Endothelial cell of umbilical vein (primary cell): ENCODE measurements at regions not wholly inside any gene's neighbourhood (a gene's known extent, or its start where the extent isn't known, plus 50 kb on each side); places are given as distances from the start of the nearest gene placed in this dataset.

Experiments
- BruUV-seq: library from RNA; stranded (reverse); fragments of 400-500 nt; replicated peaks from 2 replicates; lab custom pipeline; 2021; lab: Mats Ljungman, UMichigan
- CTCF ChIA-PET: fragments of 300-600, 350-600 bp; sonication (Branson Sonifier 250); formaldehyde crosslinking; loops from one replicate; lab custom pipeline; 2021; ENCODE audit warnings: antibody characterized with exemption, inconsistent platforms; lab: Charles Lee
- POLR2A ChIA-PET: fragments of 300-600, 350-600 bp; sonication (Branson Sonifier 250); formaldehyde crosslinking; loops from one replicate; lab custom pipeline; 2021; ENCODE audit warnings: antibody characterized with exemption, inconsistent platforms; lab: Charles Lee
- DNase-seq: peaks from one replicate; pipeline ENCODE4 v3.0.0-alpha.2; 2011; ENCODE audit warnings: low read depth, low spot score
- FAIRE-seq: peaks from 2 replicates; lab custom pipeline; 2011; peaks lifted over from hg19 to GRCh38; lab: Jason Lieb, UNC
- H2AFZ ChIP-seq: 2 replicates; pipeline ENCODE4 v1.6.0; 2012; ENCODE audit warnings: low read depth, low read length, control low read depth, inconsistent platforms
- H3K27ac ChIP-seq: 2 replicates; pipeline ENCODE4 v1.5.1; 2011; ENCODE audit warnings: low read depth, mild to moderate bottlenecking, control low read depth, low read length, moderate library complexity; ENCODE audit not compliant: insufficient read depth
- H3K27me3 ChIP-seq, 2 experiments: 2 replicates each; pipeline versions ENCODE4 v1.6.0 to v1.6.1; 2011; ENCODE audit warnings: low read length in 2 of 2, mixed read lengths in 1 of 2; ENCODE audit not compliant: control insufficient read depth in 2 of 2, insufficient read depth in 2 of 2
- H3K36me3 ChIP-seq, 2 experiments: 2 replicates in 1 of 2; 3 replicates in 1 of 2; pipeline ENCODE4 v1.5.1; 2011; ENCODE audit warnings: low read length in 2 of 2, mild to moderate bottlenecking in 1 of 2, moderate library complexity in 1 of 2; ENCODE audit not compliant: control insufficient read depth in 2 of 2, insufficient read depth in 2 of 2; ENCODE audit errors: extremely low read depth in 1 of 2
- H3K4me1 ChIP-seq: 3 replicates; pipeline ENCODE4 v1.5.1; 2011; ENCODE audit warnings: mild to moderate bottlenecking, low read length; ENCODE audit not compliant: control insufficient read depth, insufficient read depth; ENCODE audit errors: extremely low read depth
- H3K4me2 ChIP-seq: 2 replicates; pipeline ENCODE4 v1.6.1; 2011; ENCODE audit warnings: low read length, control low read depth, mixed read lengths; ENCODE audit not compliant: insufficient read depth
- H3K4me3 ChIP-seq, 3 experiments: fragments of 200-600 bp in 1 of 3; sonication (generic), shearing (Covaris generic) in 1 of 3; replicated peaks in 1 of 3; 2 replicates each; pipeline ENCODE4 v1.5.1; 2011 to 2016; ENCODE audit warnings: control low read depth in 3 of 3, low read length in 3 of 3, mild to moderate bottlenecking in 2 of 3, inconsistent platforms in 1 of 3, low read depth in 1 of 3, moderate library complexity in 1 of 3; ENCODE audit not compliant: insufficient read depth in 1 of 3
- H3K79me2 ChIP-seq: 2 replicates; pipeline ENCODE4 v1.6.0; 2012; ENCODE audit warnings: low read length, inconsistent platforms; ENCODE audit not compliant: control insufficient read depth, insufficient read depth
- H3K9ac ChIP-seq: replicated peaks from 2 replicates; pipeline ENCODE3; 2011; ENCODE audit warnings: low read length, control low read depth; ENCODE audit not compliant: insufficient read depth; ENCODE audit errors: extremely low read depth
- H3K9me1 ChIP-seq: replicated peaks from 3 replicates; pipeline ENCODE4 v1.6.0; 2011; ENCODE audit warnings: mild to moderate bottlenecking, low read length; ENCODE audit not compliant: control insufficient read depth, insufficient read depth; ENCODE audit errors: extremely low read depth
- H3K9me3 ChIP-seq: replicated peaks from 2 replicates; pipeline ENCODE4 v1.5.1; 2012; ENCODE audit warnings: low read length, inconsistent platforms; ENCODE audit not compliant: control insufficient read depth, insufficient read depth
- H4K20me1 ChIP-seq: replicated peaks from 2 replicates; pipeline ENCODE3; 2011; ENCODE audit warnings: mild to moderate bottlenecking, low read length; ENCODE audit not compliant: control insufficient read depth, insufficient read depth; ENCODE audit errors: extremely low read depth
- CTCF ChIP-seq, 2 donors: IDR thresholded peaks; 1 replicate in 1 of 2; 2 replicates in 1 of 2; pipeline ENCODE4 v1.5.1; 2011; ENCODE audit warnings: low read length in 2 of 2, mild to moderate bottlenecking in 2 of 2, moderate library complexity in 2 of 2, control low read depth in 1 of 2, inconsistent platforms in 1 of 2, low read depth in 1 of 2; ENCODE audit not compliant: insufficient read depth in 1 of 2; ENCODE audit errors: extremely low read depth in 1 of 2
- EZH2 ChIP-seq: IDR thresholded peaks from 2 replicates; pipeline ENCODE4 v1.6.1; 2012; ENCODE audit warnings: borderline replicate concordance, low read depth, mild to moderate bottlenecking, moderate library complexity, low read length, inconsistent platforms; ENCODE audit not compliant: severe bottlenecking
- FOS ChIP-seq: IDR thresholded peaks from 2 replicates; pipeline ENCODE4 v1.6.1; 2011; ENCODE audit warnings: mild to moderate bottlenecking, low read length, moderate library complexity, borderline replicate concordance; ENCODE audit not compliant: insufficient read depth
- GATA2 ChIP-seq: IDR thresholded peaks from 2 replicates; pipeline ENCODE4 v1.7.0; 2011; ENCODE audit warnings: low read depth, mild to moderate bottlenecking, moderate library complexity, mixed read lengths, low read length; ENCODE audit not compliant: insufficient read length, insufficient read depth
- JUN ChIP-seq: IDR thresholded peaks from 2 replicates; pipeline ENCODE4 v1.6.1; 2011; ENCODE audit warnings: borderline replicate concordance, low read depth; ENCODE audit not compliant: insufficient read length, insufficient read depth
- MAX ChIP-seq: IDR thresholded peaks from 2 replicates; pipeline ENCODE4 v1.6.1; 2011; ENCODE audit not compliant: insufficient read depth, insufficient read length
- MYC ChIP-seq: IDR thresholded peaks from one replicate; pipeline ENCODE4 v1.6.1; 2011; ENCODE audit warnings: mild to moderate bottlenecking, low read depth, low read length
- POLR2A ChIP-seq: IDR thresholded peaks from 2 replicates; pipeline ENCODE4 v1.6.1; 2012; ENCODE audit warnings: low read depth, mild to moderate bottlenecking, control low read depth, low read length
- POLR2AphosphoS5 ChIP-seq: IDR thresholded peaks from 2 replicates; pipeline ENCODE4 v1.6.1; 2012; ENCODE audit warnings: low read depth, mild to moderate bottlenecking, control low read depth, low read length, moderate library complexity; ENCODE audit not compliant: insufficient read depth
- dilution Hi-C: fragments of 300-500 bp; cut with MboI; formaldehyde crosslinking; loops from one replicate; pipeline ENCODE4 v1.15.0; 2019; ENCODE audit warnings: low sequenced_read_pairs; ENCODE audit not compliant: extremely low pct_ligation_motif_present
- intact Hi-C: fragments of 100-400 bp; cut with micrococcal nuclease; formaldehyde crosslinking; loops from one replicate; pipeline ENCODE4 v1.10.0; 2022

GRCh38 chr19:30319876-30320275, 52.3 kb upstream of the ZNF536 start:
- POLR2A ChIA-PET = no interaction called here
- H3K9me1 ChIP-seq = no peaks in the 10 kb centered on the region

More at GRCh38 chr19:30319876-30320275, 52.3 kb upstream of the ZNF536 start:
- Histone ChIP-seq H3K4me1 (no peaks in the 10 kb centered on the region), H3K79me2 (no peaks in the 10 kb centered on the region), H3K27ac (no peak overlapping the region), H3K9ac (no peak overlapping the region), H3K4me3 (no peak overlapping the region), H4K20me1 (no peaks in the 10 kb centered on the region), H3K36me3 (no peaks in the 10 kb centered on the region), H3K9me3 (no peaks in the 10 kb centered on the region), H3K27me3 (no peaks in the 10 kb centered on the region), H3K4me2 (no peak overlapping the region), H2AFZ (no peak overlapping the region)
- FAIRE-seq (no peak), DNase-seq (no peak)
- CTCF ChIA-PET = no interaction called here
- BruUV-seq = no TSS peak
- intact Hi-C loops (no loop called here), dilution Hi-C loops (no loop called here)
- TF ChIP-seq EZH2 (no peak), JUN (no peak), POLR2A (no peak), FOS (no peak), POLR2AphosphoS5 (no peak), CTCF (IDR thresholded peaks at IDR 0.05; ENCODE audit: extremely low read depth in 1 of 2, insufficient read depth in 1 of 2, low read depth in 1 of 2, low read length in 2 of 2) (no peak), GATA2 (no peak), MAX (no peak), MYC (no peak)
